Thyroid gland (tissue), 4 donors: ENCODE measurements at regions not wholly inside any gene's neighbourhood (a gene's known extent, or its start where the extent isn't known, plus 50 kb on each side); places are given as distances from the start of the nearest gene placed in this dataset.

ENCODE experiments used
- CTCF ChIP-seq, 6 experiments: fragments of 200-600 bp in 3 of 6; fragments of 450-650 bp in 3 of 6; sonication (generic) in 3 of 6; IDR thresholded peaks; one replicate each; pipeline ENCODE4 v1.5.1; 2016 to 2019; ENCODE audit warnings: antibody characterized with exemption in 6 of 6, mild to moderate bottlenecking in 2 of 6, inconsistent platforms in 1 of 6, moderate library complexity in 1 of 6
- POLR2A ChIP-seq, 2 donors: fragments of 450-650 bp; IDR thresholded peaks; one replicate each; pipeline ENCODE4 v1.6.1; 2017; ENCODE audit warnings: antibody characterized with exemption in 2 of 2, mild to moderate bottlenecking in 2 of 2, moderate library complexity in 1 of 2

- TF ChIP-seq CTCF (IDR thresholded peaks at IDR 0.05) (no peak), POLR2A (IDR thresholded peaks at IDR 0.05) (no peak)
These were observed 79.0 kb upstream of the CAPZB start for GRCh38 chr1:19564366-19564765.
